Mucosa of descending colon (tissue), 3 donors: ENCODE measurements at regions not wholly inside any gene's neighbourhood (a gene's known extent, or its start where the extent isn't known, plus 50 kb on each side); places are given as distances from the start of the nearest gene placed in this dataset.

Experiments
- ATAC-seq: fragments of 200-7000 bp; cut with Tn5 transposase; one replicate; pipeline ENCODE4 v1.9.1; 2020; ENCODE audit warnings: mild to moderate bottlenecking, moderate library complexity
- DNase-seq, 3 donors: peaks; one replicate each; pipeline ENCODE4 v3.0.0-alpha.2; 2020
- H3K36me3 ChIP-seq: fragments of 200-600 bp; one replicate; pipeline ENCODE4 v1.8.0; 2021; ENCODE audit warnings: low read depth, mild to moderate bottlenecking
- H3K4me1 ChIP-seq: fragments of 200-600 bp; one replicate; pipeline ENCODE4 v1.8.0; 2021; ENCODE audit warnings: low read depth, mild to moderate bottlenecking
- H3K4me3 ChIP-seq: fragments of 200-600 bp; one replicate; pipeline ENCODE4 v1.8.0; 2021; ENCODE audit warnings: mild to moderate bottlenecking
- H3K9me3 ChIP-seq: fragments of 200-600 bp; one replicate; pipeline ENCODE4 v1.8.0; 2021; ENCODE audit warnings: mild to moderate bottlenecking
- CTCF ChIP-seq: fragments of 200-600 bp; IDR thresholded peaks from one replicate; pipeline ENCODE4 v1.8.0; 2022; ENCODE audit warnings: antibody characterized with exemption, mild to moderate bottlenecking
- intact Hi-C, 2 donors: fragments of 100-400 bp; cut with DNase I in 1 of 2; cut with micrococcal nuclease in 1 of 2; formaldehyde crosslinking; loops; one replicate each; pipeline versions ENCODE4 v1.11.0 to v1.11.1; 2022; cut with DNase I, micrococcal nuclease
- donor health status: DM: no; HTN: no; CAD: no; lungs with moderate emphysema.
- donor health status: DM: no; HTN: no; CAD: no.
- donor health status: DM: no; HTN: yes; CAD: no.

GRCh38 chr11:81907996-81908395 is 825.7 kb downstream of the FAM181B start:
- Histone ChIP-seq H3K4me3 (no peak overlapping the region), H3K36me3 (no peaks in the 10 kb centered on the region), H3K4me1 (no peaks in the 10 kb centered on the region), H3K9me3 (no peaks in the 10 kb centered on the region)
- intact Hi-C loops, result no loop called here
- ATAC-seq (no peak), DNase-seq (no peak)
- no peak for TF ChIP-seq CTCF

GRCh38 chr11:81899156-81899555 is 834.5 kb downstream of the FAM181B start:
- TF ChIP-seq CTCF, result no peak
- DNase-seq, result no peak
- no peak for ATAC-seq
- intact Hi-C loops, result no loop called here
- H3K9me3 ChIP-seq, result no peaks in the 10 kb centered on the region
- no peak overlapping the region for H3K4me3 ChIP-seq
- H3K4me1 ChIP-seq, result no peaks in the 10 kb centered on the region
- H3K36me3 ChIP-seq, result no peaks in the 10 kb centered on the region

GRCh38 chr11:81897639-81898038 is 836.0 kb downstream of the FAM181B start:
- no peak for DNase-seq
- intact Hi-C loops, result no loop called here

GRCh38 chr11:81895258-81895657 is 838.4 kb downstream of the FAM181B start:
- no peaks in the 10 kb centered on the region for H3K4me1 ChIP-seq
- intact Hi-C loops, result no loop called here
- no peak overlapping the region for H3K4me3 ChIP-seq
- no peak for TF ChIP-seq CTCF
- no peak for ATAC-seq
- no peak for DNase-seq
- H3K9me3 ChIP-seq, result no peaks in the 10 kb centered on the region
- H3K36me3 ChIP-seq, result no peaks in the 10 kb centered on the region

More at GRCh38 chr11:81897639-81898038, 836.0 kb downstream of the FAM181B start:
- Histone ChIP-seq H3K4me1 (no peaks in the 10 kb centered on the region), H3K9me3 (no peaks in the 10 kb centered on the region), H3K36me3 (no peaks in the 10 kb centered on the region), H3K4me3 (no peak overlapping the region)
- ATAC-seq, result no peak
- TF ChIP-seq CTCF, result no peak

- ATAC-seq (no peak), DNase-seq (no peak)
- Histone ChIP-seq H3K4me3 (no peak overlapping the region), H3K9me3 (no peaks in the 10 kb centered on the region), H3K4me1 (no peaks in the 10 kb centered on the region), H3K36me3 (no peaks in the 10 kb centered on the region)
- intact Hi-C loops, result no loop called here
- no peak for TF ChIP-seq CTCF
Observed at GRCh38 chr11:81892770-81893635, 840.7 kb downstream of the FAM181B start.
